Panc1 (cell line): ENCODE measurements at regions not wholly inside any gene's neighbourhood (a gene's known extent, or its start where the extent isn't known, plus 50 kb on each side); places are given as distances from the start of the nearest gene placed in this dataset.

Experiments used
- CTCF ChIP-seq: fragments of 450-650 bp; IDR thresholded peaks from 2 replicates; pipeline ENCODE4 v1.5.1; 2017; ENCODE audit warnings: mild to moderate bottlenecking
- POLR2AphosphoS5 ChIP-seq: IDR thresholded peaks from 2 replicates; pipeline ENCODE4 v1.6.1; 2012; ENCODE audit warnings: mild to moderate bottlenecking, low read depth, low read length, moderate library complexity
- REST ChIP-seq, 2 experiments: IDR thresholded peaks; 2 replicates each; pipeline ENCODE4 v1.6.1; 2011 to 2012; ENCODE audit warnings: low read depth in 2 of 2, control low read depth in 1 of 2, low read length in 1 of 2, mild to moderate bottlenecking in 1 of 2, moderate library complexity in 1 of 2; ENCODE audit not compliant: insufficient read depth in 1 of 2
- TCF7L2 ChIP-seq: IDR thresholded peaks from 2 replicates; pipeline ENCODE4 v1.6.1; 2011; ENCODE audit warnings: mild to moderate bottlenecking, low read depth, low read length, inconsistent platforms

- TF ChIP-seq CTCF: no peak
- no peak for TF ChIP-seq POLR2AphosphoS5
- no peak for TF ChIP-seq REST (IDR thresholded peaks at IDR 0.05; ENCODE audit: insufficient read depth in 1 of 2, low read depth in 2 of 2, low read length in 1 of 2)
- TF ChIP-seq TCF7L2: no peak
These were observed 379.4 kb upstream of the RORB start for GRCh38 chr9:74117731-74118130.
